Head of caudate nucleus (tissue), 42 donors: ENCODE measurements at regions not wholly inside any gene's neighbourhood (a gene's known extent, or its start where the extent isn't known, plus 50 kb on each side); places are given as distances from the start of the nearest gene placed in this dataset.
A peak's percentile ranks its signal among the peaks of the same experiment; 100 is the strongest.
"Not testable (repeated sequence)": the region's sequence is repeated elsewhere in the genome, so short reads cannot be mapped to it uniquely, and the experiment has no call there.

ENCODE experiments used
- DNase-seq, 42 donors: peaks; one replicate each; pipeline versions ENCODE4 v3.0.0 to v3.0.0-alpha.2; 2020 to 2021; ENCODE audit warnings: mixed read lengths in 7 of 42
- intact Hi-C: fragments of 100-400 bp; cut with DNase I; formaldehyde crosslinking; loops from one replicate; pipeline ENCODE4 v1.15.0; 2022

- intact Hi-C loops: not testable (repeated sequence)
Observed at GRCh38 chr1:221591250-221591649, 150.6 kb downstream of the DUSP10 start.

GRCh38 chr1:221594576-221594975 lies 147.3 kb downstream of the DUSP10 start:
- no peak for DNase-seq

More at GRCh38 chr1:221591250-221591649, 150.6 kb downstream of the DUSP10 start:
- DNase-seq: not testable (repeated sequence)

GRCh38 chr1:221598122-221598521 lies 143.8 kb downstream of the DUSP10 start:
- intact Hi-C loops: no loop called here
- peak in 23 of 42 donors; percentile 9 to 66 (median 33) for DNase-seq

More at GRCh38 chr1:221594576-221594975, 147.3 kb downstream of the DUSP10 start:
- intact Hi-C loops: no loop called here

GRCh38 chr1:221601166-221601565 lies 140.7 kb downstream of the DUSP10 start:
- intact Hi-C loops: no loop called here
- DNase-seq: no peak

- no peak for DNase-seq
- intact Hi-C loops: no loop called here
Observed at GRCh38 chr1:221602830-221603229, 139.1 kb downstream of the DUSP10 start.

DNA sequence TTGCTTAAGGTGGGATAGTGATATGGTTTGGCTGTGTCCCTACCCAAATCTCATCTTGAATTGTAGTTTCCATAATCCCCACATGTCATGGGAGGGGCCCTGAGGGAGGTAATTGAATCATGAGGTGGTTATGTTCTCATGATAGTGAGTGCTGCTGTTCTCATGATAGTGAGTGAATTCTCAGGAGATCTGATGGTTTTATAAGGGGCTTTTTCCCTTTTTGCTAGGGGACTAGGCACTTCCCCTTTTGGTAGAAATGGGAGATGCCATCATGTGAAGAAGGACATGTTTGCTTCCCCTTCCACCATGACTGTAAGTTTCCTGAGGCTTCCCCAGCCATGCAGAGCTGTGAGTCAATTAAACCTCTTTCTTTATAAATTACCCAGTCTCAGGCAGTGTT lies 137.5 kb downstream of the DUSP10 start:
- DNase-seq, intact Hi-C loops: not testable (repeated sequence)

GRCh38 chr1:221604948-221605347 lies 136.9 kb downstream of the DUSP10 start:
- DNase-seq: no peak
- intact Hi-C loops: no loop called here

GRCh38 chr1:221605569-221605968 lies 136.3 kb downstream of the DUSP10 start:
- no peak for DNase-seq
- intact Hi-C loops: no loop called here

- DNase-seq: no peak
- intact Hi-C loops: no loop called here
Observed at GRCh38 chr1:221606256-221606655, 135.6 kb downstream of the DUSP10 start.

GRCh38 chr1:221608835-221609320 lies 133.0 kb downstream of the DUSP10 start:
- no peak for DNase-seq
- intact Hi-C loops: no loop called here

DNA sequence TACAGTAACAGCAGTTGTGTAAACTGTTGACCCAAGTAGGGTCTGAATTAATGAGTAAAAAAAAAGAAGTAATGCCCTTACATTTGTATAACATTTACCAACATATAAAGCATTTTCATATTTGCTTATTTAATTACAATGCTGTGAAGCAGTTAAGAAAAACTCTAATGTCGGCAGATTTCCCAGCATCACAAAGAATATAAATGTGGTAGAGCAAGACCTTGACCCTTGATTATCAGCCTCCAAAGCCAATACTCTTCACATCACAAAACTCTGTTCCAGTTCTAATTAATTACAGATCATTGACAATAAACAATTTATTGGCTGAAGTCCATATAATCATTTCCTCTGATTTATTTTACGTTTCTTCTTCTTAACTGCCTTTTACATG lies 130.2 kb downstream of the DUSP10 start:
- no peak for DNase-seq
- intact Hi-C loops: no loop called here

GRCh38 chr1:221612047-221612777 lies 129.7 kb downstream of the DUSP10 start:
- peak in 2 of 42 donors; percentile 10 to 13 for DNase-seq
- intact Hi-C loops: no loop called here

DNA sequence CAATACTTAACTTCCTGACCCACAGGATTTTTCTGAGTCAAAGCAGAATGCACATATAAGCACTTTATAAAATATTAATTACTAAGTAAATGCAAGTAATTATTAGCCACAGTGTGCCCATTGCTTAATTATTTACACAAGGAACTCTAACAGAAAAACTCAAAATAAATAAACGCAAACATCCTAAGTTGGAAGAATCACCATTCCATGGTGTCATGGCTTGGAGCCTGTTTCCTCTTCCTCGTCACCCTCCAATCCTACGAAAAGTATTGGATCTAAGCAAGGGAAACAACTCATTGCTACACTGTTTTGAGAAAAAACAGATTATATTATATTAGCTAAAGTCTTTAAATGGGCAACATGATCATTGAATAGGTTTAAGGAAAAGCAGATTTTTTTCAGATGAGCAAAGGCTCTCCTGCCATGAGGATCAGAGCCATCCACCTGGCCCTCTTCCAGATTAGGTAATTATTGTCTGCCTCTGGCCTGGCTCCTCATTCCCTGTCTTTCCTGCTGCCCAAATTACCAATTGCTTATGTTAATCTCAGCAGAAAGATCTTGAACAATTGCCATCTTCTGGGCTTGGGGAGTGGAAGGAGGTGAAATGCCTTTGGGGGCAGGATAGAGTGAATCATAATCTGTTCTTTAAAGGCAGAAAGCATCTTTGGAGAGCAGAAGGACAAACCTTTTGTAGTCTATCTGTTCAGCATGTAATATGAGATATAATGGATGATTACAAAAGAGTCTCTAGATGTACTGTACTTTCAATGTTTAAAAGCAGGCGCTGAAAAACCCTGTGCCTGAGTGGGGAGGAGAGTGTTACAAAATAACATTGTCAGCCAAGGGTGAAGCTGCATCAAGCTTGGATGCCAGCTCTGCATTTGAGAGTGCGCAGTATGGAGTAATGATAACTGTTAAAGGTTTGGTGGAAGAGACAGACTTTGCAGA lies 121.2 kb downstream of the DUSP10 start:
- intact Hi-C loops: no loop called here
- DNase-seq: no peak

GRCh38 chr1:221621683-221622082 lies 120.2 kb downstream of the DUSP10 start:
- DNase-seq: no peak
- intact Hi-C loops: no loop called here

- intact Hi-C loops: no loop called here
- DNase-seq: no peak
Observed at GRCh38 chr1:221622389-221622788, 119.5 kb downstream of the DUSP10 start.

GRCh38 chr1:221625026-221625425 lies 116.9 kb downstream of the DUSP10 start:
- intact Hi-C loops: no loop called here
- DNase-seq: no peak

DNA sequence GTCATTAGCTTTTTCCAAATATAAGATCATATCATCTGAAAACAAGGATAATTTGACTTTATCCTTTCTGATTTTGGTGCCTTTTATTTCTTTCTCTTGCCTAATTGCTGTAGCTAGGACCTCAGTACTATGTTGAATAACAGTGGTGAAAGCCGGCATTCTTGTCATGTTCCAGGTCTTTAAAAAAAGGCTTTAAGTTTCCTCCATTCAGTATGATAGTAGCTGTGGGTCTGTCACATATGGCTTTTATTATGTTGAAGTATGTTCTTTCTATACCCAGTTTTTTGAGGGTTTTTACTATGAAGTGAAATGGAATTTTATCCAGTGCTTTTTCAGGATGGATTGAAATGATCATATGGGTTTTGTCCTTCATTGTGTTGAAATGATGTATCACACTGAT lies 115.8 kb downstream of the DUSP10 start:
- intact Hi-C loops: no loop called here

DNA sequence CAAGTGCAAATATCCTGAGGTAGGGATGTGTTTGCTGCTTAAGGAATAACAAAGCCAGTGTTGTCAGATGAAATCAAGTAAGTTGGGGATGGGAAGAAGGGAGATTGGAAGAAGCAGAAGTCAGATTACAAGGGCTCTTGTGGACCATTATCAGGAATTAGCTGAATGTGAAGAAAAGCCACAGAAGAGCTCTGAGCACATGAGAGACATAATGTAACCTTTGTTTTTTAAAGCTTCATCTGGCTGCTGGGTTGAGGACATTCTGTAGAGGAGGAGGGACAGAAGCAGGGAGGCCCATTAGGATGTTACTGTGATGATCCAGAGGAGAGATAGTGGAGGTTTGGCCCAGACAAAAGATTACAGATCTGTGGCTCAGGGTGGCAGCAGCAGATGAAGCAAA lies 111.7 kb downstream of the DUSP10 start:
- intact Hi-C loops: no loop called here
- no peak for DNase-seq

More for the DNA sequence above, 115.8 kb downstream of the DUSP10 start:
- no peak for DNase-seq

DNA sequence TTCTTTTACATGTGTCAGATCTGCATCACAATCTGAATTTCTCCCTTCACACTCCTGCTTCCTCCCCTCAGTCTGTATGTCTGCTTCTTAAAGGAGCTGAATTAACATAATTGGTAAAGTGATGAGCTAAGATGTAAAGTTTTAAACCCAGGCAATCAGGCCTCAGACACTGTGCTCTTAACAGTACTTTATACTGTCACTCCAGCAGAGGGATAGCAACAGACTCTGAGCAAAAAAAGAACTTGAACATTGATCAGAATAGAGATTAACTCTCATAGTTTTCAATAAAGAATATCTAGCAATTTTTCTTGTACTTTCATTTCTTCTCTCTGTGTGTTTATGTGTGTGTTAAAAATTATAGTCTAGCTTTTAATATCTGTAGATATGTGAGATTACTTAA lies 110.3 kb downstream of the DUSP10 start:
- intact Hi-C loops: no loop called here
- DNase-seq: no peak

DNA sequence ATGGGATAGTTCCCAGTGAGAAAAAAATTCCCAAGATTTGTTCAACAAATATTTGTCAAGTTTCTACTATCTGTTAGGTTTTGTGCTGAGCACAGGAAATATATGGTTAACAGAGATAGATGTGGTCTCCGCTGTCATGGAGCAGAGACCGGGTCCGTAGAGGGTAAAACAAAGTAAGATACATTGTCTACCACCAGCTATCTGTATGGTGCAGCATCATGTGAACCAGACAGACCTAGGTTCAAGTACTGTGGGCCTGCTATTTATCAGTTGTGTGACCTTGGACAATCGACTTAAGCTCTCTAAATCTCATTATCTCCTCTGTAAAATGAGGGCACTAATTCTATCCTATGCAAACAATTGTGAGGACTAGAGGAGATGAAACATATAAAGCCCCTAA lies 109.8 kb downstream of the DUSP10 start:
- intact Hi-C loops: no loop called here
- DNase-seq: no peak
